ENCODE measurements at regions not wholly inside any gene's neighbourhood (a gene's known extent, or its start where the extent isn't known, plus 50 kb on each side); places are given as distances from the start of the nearest gene placed in this dataset.

- intact Hi-C loops (cut with DNase I, micrococcal nuclease) = no loop called here
- no peaks in the 10 kb centered on the region for H3K9me3 Mint-ChIP-seq
- POLR2A ChIA-PET = no interaction called here
Observed at GRCh38 chr2:59076079-59076619, 835.0 kb upstream of the FANCL start.

GRCh38 chr2:59074071-59074470, 832.9 kb upstream of the FANCL start:
- H3K36me3 ChIP-seq (ENCODE audit: insufficient read depth, low read length) = no peaks in the 10 kb centered on the region
- no peak overlapping the region for H3K4me3 ChIP-seq (ENCODE audit: low read length)
- no peaks in the 10 kb centered on the region for H3K9me3 Mint-ChIP-seq
- DNase-seq (no peak), ATAC-seq (ENCODE audit: poor library complexity) (no peak)
- H3K4me1 ChIP-seq (ENCODE audit: insufficient read depth, low read length) = no peaks in the 10 kb centered on the region
- ChIA-PET CTCF (no interaction called here), POLR2A (no interaction called here)
- H3K4me3 Mint-ChIP-seq = no peak overlapping the region
- H3K4me1 Mint-ChIP-seq (ENCODE audit: low read depth) = no peaks in the 10 kb centered on the region
- intact Hi-C loops (cut with DNase I, micrococcal nuclease) = no loop called here
- H3K36me3 Mint-ChIP-seq (ENCODE audit: low read depth) = no peaks in the 10 kb centered on the region
- TF ChIP-seq, protein P1, sequence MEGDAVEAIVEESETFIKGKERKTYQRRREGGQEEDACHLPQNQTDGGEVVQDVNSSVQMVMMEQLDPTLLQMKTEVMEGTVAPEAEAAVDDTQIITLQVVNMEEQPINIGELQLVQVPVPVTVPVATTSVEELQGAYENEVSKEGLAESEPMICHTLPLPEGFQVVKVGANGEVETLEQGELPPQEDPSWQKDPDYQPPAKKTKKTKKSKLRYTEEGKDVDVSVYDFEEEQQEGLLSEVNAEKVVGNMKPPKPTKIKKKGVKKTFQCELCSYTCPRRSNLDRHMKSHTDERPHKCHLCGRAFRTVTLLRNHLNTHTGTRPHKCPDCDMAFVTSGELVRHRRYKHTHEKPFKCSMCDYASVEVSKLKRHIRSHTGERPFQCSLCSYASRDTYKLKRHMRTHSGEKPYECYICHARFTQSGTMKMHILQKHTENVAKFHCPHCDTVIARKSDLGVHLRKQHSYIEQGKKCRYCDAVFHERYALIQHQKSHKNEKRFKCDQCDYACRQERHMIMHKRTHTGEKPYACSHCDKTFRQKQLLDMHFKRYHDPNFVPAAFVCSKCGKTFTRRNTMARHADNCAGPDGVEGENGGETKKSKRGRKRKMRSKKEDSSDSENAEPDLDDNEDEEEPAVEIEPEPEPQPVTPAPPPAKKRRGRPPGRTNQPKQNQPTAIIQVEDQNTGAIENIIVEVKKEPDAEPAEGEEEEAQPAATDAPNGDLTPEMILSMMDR (IDR thresholded peaks at IDR 0.05) = no peak
- no peaks in the 10 kb centered on the region for H3K9me3 ChIP-seq (ENCODE audit: control insufficient read depth in 1 of 2, insufficient read depth in 1 of 2, low read length in 2 of 2)
- H3K27me3 Mint-ChIP-seq = no peaks in the 10 kb centered on the region
- no peak overlapping the region for H3K27ac Mint-ChIP-seq
- no peaks in the 10 kb centered on the region for H3K27me3 ChIP-seq (ENCODE audit: control insufficient read depth in 1 of 2, insufficient read depth in 2 of 2, low read length in 2 of 2)
- H3K27ac ChIP-seq (ENCODE audit: low read depth in 1 of 2, low read length in 2 of 2) = no peak overlapping the region

More at GRCh38 chr2:59076079-59076619, 835.0 kb upstream of the FANCL start:
- Histone ChIP-seq H3K27me3 (ENCODE audit: control insufficient read depth in 1 of 2, insufficient read depth in 2 of 2, low read length in 2 of 2) (no peaks in the 10 kb centered on the region), H3K36me3 (ENCODE audit: insufficient read depth, low read length) (no peaks in the 10 kb centered on the region), H3K9me3 (ENCODE audit: control insufficient read depth in 1 of 2, insufficient read depth in 1 of 2, low read length in 2 of 2) (no peaks in the 10 kb centered on the region), H3K4me1 (ENCODE audit: insufficient read depth, low read length) (no peaks in the 10 kb centered on the region), H3K27ac (ENCODE audit: low read depth in 1 of 2, low read length in 2 of 2) (no peak overlapping the region), H3K4me3 (ENCODE audit: low read length) (no peak overlapping the region)
- H3K4me3 Mint-ChIP-seq = no peak overlapping the region
- H3K36me3 Mint-ChIP-seq (ENCODE audit: low read depth) = no peaks in the 10 kb centered on the region
- TF ChIP-seq, protein P1 (IDR thresholded peaks at IDR 0.05) = no peak
- ATAC-seq (ENCODE audit: poor library complexity) (no peak), DNase-seq (no peak)
- no peak overlapping the region for H3K27ac Mint-ChIP-seq
- H3K4me1 Mint-ChIP-seq (ENCODE audit: low read depth) = no peaks in the 10 kb centered on the region
- H3K27me3 Mint-ChIP-seq = no peaks in the 10 kb centered on the region
- CTCF ChIA-PET = no interaction called here

DNA sequence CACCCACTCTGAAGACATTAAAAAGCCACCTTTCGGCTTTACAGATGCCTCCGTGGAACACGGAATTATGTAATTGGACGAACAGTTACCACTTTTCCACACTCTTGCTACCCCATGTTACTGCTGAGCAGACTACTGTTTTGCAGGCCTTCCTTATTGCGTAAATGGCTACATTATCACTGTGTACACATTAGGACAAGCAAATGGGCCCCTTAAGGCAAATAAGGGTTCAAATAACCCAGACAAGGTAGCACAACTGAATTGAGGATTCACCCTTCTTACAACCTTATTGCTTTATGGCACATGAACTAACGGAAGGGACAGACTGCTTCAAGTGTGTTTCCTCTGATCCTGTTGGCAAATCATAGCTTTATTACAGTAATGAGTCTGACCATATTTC, 832.2 kb upstream of the FANCL start:
- ATAC-seq (ENCODE audit: poor library complexity) = no peak
- no peaks in the 10 kb centered on the region for H3K36me3 Mint-ChIP-seq (ENCODE audit: low read depth)
- H3K9me3 Mint-ChIP-seq = no peaks in the 10 kb centered on the region
- ChIA-PET CTCF (no interaction called here), POLR2A (no interaction called here)
- no peak overlapping the region for H3K27ac Mint-ChIP-seq
- H3K4me1 Mint-ChIP-seq (ENCODE audit: low read depth) = no peaks in the 10 kb centered on the region
- no peaks in the 10 kb centered on the region for H3K9me3 ChIP-seq (ENCODE audit: control insufficient read depth in 1 of 2, insufficient read depth in 1 of 2, low read length in 2 of 2)
- H3K27me3 ChIP-seq (ENCODE audit: control insufficient read depth in 1 of 2, insufficient read depth in 2 of 2, low read length in 2 of 2) = no peaks in the 10 kb centered on the region
- no peaks in the 10 kb centered on the region for H3K36me3 ChIP-seq (ENCODE audit: insufficient read depth, low read length)
- intact Hi-C loops (cut with DNase I, micrococcal nuclease) = no loop called here
- no peaks in the 10 kb centered on the region for H3K27me3 Mint-ChIP-seq
- TF ChIP-seq, protein P1 (IDR thresholded peaks at IDR 0.05) = no peak
- no peak overlapping the region for H3K4me3 Mint-ChIP-seq
- H3K4me3 ChIP-seq (ENCODE audit: low read length) = no peak overlapping the region
- H3K4me1 ChIP-seq (ENCODE audit: insufficient read depth, low read length) = no peaks in the 10 kb centered on the region
- no peak overlapping the region for H3K27ac ChIP-seq (ENCODE audit: low read depth in 1 of 2, low read length in 2 of 2)
- no peak for DNase-seq

Measured in CD4-positive, alpha-beta T cell (primary cell).